Keratinocyte (primary cell): ENCODE measurements at regions not wholly inside any gene's neighbourhood (a gene's known extent, or its start where the extent isn't known, plus 50 kb on each side); places are given as distances from the start of the nearest gene placed in this dataset.

Experiments
- DNase-seq: peaks from one replicate; pipeline ENCODE4 v3.0.0-alpha.2; 2011; ENCODE audit warnings: low read depth, missing footprints, low spot score
- FAIRE-seq: peaks from 2 replicates; lab custom pipeline; 2011; peaks lifted over from hg19 to GRCh38; lab: Jason Lieb, UNC
- H2AFZ ChIP-seq: 2 replicates; pipeline ENCODE4 v1.6.0; 2012; ENCODE audit warnings: low read length, control low read depth, inconsistent platforms; ENCODE audit not compliant: control insufficient read depth
- H3K27ac ChIP-seq: 2 replicates; pipeline ENCODE4 v1.5.1; 2011; ENCODE audit warnings: low read length; ENCODE audit not compliant: control insufficient read depth, insufficient read depth
- H3K27me3 ChIP-seq: 3 replicates; pipeline ENCODE4 v1.6.0; 2011; ENCODE audit warnings: low read length; ENCODE audit not compliant: control insufficient read depth, insufficient read depth; ENCODE audit errors: extremely low read depth
- H3K36me3 ChIP-seq, 2 experiments: 2 replicates in 1 of 2; 3 replicates in 1 of 2; pipeline ENCODE4 v1.5.1; 2011; ENCODE audit warnings: low read length in 2 of 2, mild to moderate bottlenecking in 1 of 2; ENCODE audit not compliant: control insufficient read depth in 2 of 2, insufficient read depth in 2 of 2; ENCODE audit errors: extremely low read depth in 1 of 2
- H3K4me1 ChIP-seq: 3 replicates; pipeline ENCODE4 v1.5.1; 2011; ENCODE audit warnings: low read length; ENCODE audit not compliant: control insufficient read depth, insufficient read depth; ENCODE audit errors: extremely low read depth
- H3K4me2 ChIP-seq: 3 replicates; pipeline ENCODE4 v1.6.0; 2011; ENCODE audit warnings: low read depth, low read length; ENCODE audit not compliant: control insufficient read depth, insufficient read depth; ENCODE audit errors: extremely low read depth
- H3K4me3 ChIP-seq, 3 experiments: fragments of 200-600 bp in 1 of 3; sonication (generic) in 1 of 3; 2 replicates in 2 of 3; 3 replicates in 1 of 3; pipeline ENCODE4 v1.5.1; 2011 to 2016; ENCODE audit warnings: low read length in 3 of 3, mild to moderate bottlenecking in 3 of 3, control low read depth in 2 of 3, inconsistent platforms in 1 of 3, low read depth in 1 of 3, mixed read lengths in 1 of 3, mixed run types in 1 of 3, moderate library complexity in 1 of 3; ENCODE audit not compliant: control insufficient read depth in 2 of 3, insufficient read depth in 2 of 3; ENCODE audit errors: extremely low read depth in 1 of 3
- H3K79me2 ChIP-seq: 2 replicates; pipeline ENCODE4 v1.6.0; 2012; ENCODE audit warnings: low read length; ENCODE audit not compliant: control insufficient read depth, insufficient read depth
- H3K9ac ChIP-seq: 3 replicates; pipeline ENCODE4 v1.6.0; 2011; ENCODE audit warnings: low read length; ENCODE audit not compliant: control insufficient read depth, insufficient read depth; ENCODE audit errors: extremely low read depth
- H3K9me1 ChIP-seq: 3 replicates; pipeline ENCODE4 v1.6.0; 2011; ENCODE audit warnings: low read length; ENCODE audit not compliant: control insufficient read depth, insufficient read depth; ENCODE audit errors: extremely low read depth
- H3K9me3 ChIP-seq: 2 replicates; pipeline ENCODE4 v1.5.1; 2012; ENCODE audit warnings: low read depth, low read length; ENCODE audit not compliant: control insufficient read depth
- H4K20me1 ChIP-seq: 3 replicates; pipeline ENCODE4 v1.6.0; 2011; ENCODE audit warnings: low read length; ENCODE audit not compliant: control insufficient read depth, insufficient read depth; ENCODE audit errors: extremely low read depth
- CTCF ChIP-seq, 3 experiments: IDR thresholded peaks in 1 of 3; conservative IDR thresholded peaks in 1 of 3; optimal IDR thresholded peaks in 1 of 3; 2 replicates in 2 of 3; 3 replicates in 1 of 3; pipeline versions ENCODE3 to v1.5.1; 2011; ENCODE audit warnings: low read length in 3 of 3, mild to moderate bottlenecking in 3 of 3, moderate library complexity in 2 of 3, control low read depth in 1 of 3, inconsistent platforms in 1 of 3; ENCODE audit not compliant: insufficient read depth in 2 of 3; ENCODE audit errors: extremely low read depth in 1 of 3
- EZH2 ChIP-seq: IDR thresholded peaks from one replicate; pipeline ENCODE4 v1.6.1; 2012; ENCODE audit warnings: inconsistent platforms, mild to moderate bottlenecking, low read length, moderate library complexity
- dilution Hi-C: fragments of 300-500 bp; cut with MboI; formaldehyde crosslinking; loops from one replicate; pipeline ENCODE4 v1.7.0; 2020; ENCODE audit warnings: low sequenced_read_pairs; ENCODE audit not compliant: extremely low pct_ligation_motif_present

DNA sequence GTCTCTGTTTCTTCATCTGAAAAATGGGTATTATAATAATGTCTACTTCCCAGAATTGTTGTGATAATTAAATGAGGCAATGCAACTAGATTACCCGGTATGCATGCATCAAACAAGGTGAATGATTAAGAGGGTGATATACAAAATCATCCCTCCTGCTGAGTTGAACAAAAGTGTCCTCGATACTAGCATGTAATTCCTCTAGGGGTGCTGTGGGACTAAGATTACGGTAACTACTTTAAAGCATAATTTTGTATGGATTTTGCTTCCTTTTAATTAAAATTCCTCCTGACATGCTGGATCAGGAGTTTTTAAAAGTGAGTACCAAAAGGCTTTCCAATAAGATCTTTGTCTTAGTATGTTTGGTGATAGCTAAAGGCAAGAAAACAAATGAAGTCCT lies 98.7 kb upstream of the PRMT6 start:
- FAIRE-seq (no peak), DNase-seq (no peak)
- Histone ChIP-seq H4K20me1 (no peaks in the 10 kb centered on the region), H3K4me2 (no peak overlapping the region), H3K9me3 (no peaks in the 10 kb centered on the region), H3K9ac (no peak overlapping the region), H3K9me1 (no peaks in the 10 kb centered on the region), H3K36me3 (no peaks in the 10 kb centered on the region), H3K4me1 (no peaks in the 10 kb centered on the region), H2AFZ (no peak overlapping the region), H3K79me2 (no peaks in the 10 kb centered on the region), H3K4me3 (no peak overlapping the region), H3K27me3 (no peaks in the 10 kb centered on the region), H3K27ac (no peak overlapping the region)
- dilution Hi-C loops = no loop called here
- TF ChIP-seq CTCF (optimal IDR thresholded peaks at IDR 0.05 in 1 of 3, IDR thresholded peaks at IDR 0.05 in 1 of 3, conservative IDR thresholded peaks at IDR 0.05 in 1 of 3; ENCODE audit: extremely low read depth in 1 of 3, insufficient read depth in 2 of 3, low read length in 3 of 3) (no peak), EZH2 (no peak)

- no peak for TF ChIP-seq CTCF (optimal IDR thresholded peaks at IDR 0.05 in 1 of 3, IDR thresholded peaks at IDR 0.05 in 1 of 3, conservative IDR thresholded peaks at IDR 0.05 in 1 of 3; ENCODE audit: extremely low read depth in 1 of 3, insufficient read depth in 2 of 3, low read length in 3 of 3)
- no peak for TF ChIP-seq EZH2
- Histone ChIP-seq H3K4me1 (no peaks in the 10 kb centered on the region), H3K27me3 (no peaks in the 10 kb centered on the region), H4K20me1 (no peaks in the 10 kb centered on the region), H3K27ac (no peak overlapping the region), H3K36me3 (no peaks in the 10 kb centered on the region), H3K9ac (no peak overlapping the region), H3K4me3 (no peak overlapping the region), H3K9me3 (no peaks in the 10 kb centered on the region), H2AFZ (no peak overlapping the region), H3K9me1 (no peaks in the 10 kb centered on the region), H3K79me2 (no peaks in the 10 kb centered on the region), H3K4me2 (no peak overlapping the region)
- dilution Hi-C loops = no loop called here
- FAIRE-seq (no peak), DNase-seq (no peak)
Observed at GRCh38 chr1:106960412-106960811, 96.1 kb upstream of the PRMT6 start.
